ENCODE measurements at regions not wholly inside any gene's neighbourhood (a gene's known extent, or its start where the extent isn't known, plus 50 kb on each side); places are given as distances from the start of the nearest gene placed in this dataset.
"Not testable (repeated sequence)": the region's sequence is repeated elsewhere in the genome, so short reads cannot be mapped to it uniquely, and the experiment has no call there.

DNA sequence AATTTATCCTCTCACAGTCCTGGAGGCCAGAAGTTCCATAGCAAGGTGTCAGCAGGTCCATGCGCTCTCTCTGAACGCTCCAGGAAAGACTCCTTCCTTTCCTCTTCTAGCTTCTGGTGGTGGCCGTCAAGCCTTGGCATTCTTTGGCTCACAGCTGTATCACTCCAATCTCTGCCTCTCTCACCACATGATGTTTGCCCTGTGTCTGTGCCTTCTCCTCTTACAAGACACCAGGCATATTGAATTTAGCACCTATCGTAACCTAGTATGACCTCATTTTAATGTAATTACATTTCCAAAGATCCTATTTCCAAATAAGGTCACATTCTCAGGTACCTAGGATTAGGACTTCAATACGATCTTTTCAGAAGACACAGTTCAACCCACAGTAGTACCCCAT, 428.5 kb downstream of the CD83 start:
- no peak for DNase-seq

DNA sequence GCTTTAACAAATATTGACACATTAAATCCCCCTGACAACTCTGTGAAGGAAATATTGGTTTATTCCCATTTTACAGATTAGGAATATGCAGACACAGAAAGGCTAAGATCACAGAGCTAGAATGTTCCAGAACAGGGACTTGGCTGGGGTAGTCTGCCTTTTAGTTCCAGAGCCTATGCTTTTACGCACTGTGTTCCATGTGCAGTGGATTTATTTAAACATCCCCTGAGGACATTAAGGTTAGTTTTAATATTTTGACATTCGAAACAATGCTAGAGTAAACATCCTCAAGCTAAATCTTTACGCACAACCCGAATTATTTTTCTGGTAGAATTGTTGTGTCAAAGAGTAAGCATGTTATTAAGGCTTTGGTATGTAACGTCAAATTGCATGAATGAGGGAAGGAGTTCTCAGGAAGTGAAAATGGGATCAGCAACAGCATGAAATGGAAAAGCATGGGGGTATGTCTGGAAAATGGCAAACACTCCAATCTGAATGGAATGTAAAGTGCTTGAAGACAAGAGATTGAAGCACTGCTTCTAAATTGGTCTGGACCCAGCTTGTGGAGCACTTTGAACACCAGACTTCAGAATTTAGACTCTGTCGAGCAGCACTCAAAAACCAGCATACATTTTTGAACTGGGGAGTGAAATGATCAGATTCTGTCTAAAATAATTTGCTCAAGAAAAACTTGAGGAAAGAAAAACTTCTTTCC, 429.9 kb downstream of the CD83 start:
- no peak for DNase-seq

DNA sequence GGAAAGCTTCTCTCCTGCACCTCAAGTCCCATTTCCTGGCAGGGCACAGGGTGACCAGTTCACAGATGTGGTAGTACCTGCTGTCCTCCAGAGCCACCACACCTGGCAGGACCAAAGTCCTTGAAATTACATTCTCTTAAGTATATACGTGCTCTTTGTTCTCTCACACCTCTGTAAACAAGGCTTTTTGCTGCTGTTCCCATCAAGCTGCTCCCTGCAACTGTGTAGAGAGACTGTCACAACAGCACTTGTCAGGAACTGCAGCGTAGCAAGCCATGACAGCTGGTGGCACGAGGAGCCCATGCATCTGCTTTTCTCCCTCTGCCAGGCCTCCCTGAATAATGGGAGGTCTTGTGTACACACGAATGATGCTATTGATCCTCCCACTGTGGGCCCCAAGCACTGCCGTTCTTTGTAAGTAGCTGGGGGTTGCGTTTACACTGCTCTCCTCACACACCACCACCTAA, 431.8 kb downstream of the CD83 start:
- DNase-seq, result no peak

DNA sequence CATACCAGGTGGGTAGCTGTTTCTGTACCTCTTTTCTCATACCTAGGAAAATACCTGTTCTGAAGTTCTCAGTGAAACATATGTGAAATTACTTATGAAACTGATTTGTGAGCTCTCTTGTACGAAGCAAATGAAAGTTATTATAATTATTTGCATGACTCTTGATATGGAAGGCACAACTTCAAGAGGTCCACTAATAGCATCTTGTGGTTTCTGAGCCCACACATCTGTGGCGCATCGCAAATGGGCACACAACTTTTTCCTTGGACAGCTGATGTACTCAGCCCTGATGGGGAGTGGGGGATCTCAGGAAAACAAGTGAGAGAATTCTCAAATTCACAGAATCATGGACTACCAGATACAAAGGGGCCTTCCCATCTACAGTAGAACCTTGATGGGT, 432.3 kb downstream of the CD83 start:
- no peak for DNase-seq

DNA sequence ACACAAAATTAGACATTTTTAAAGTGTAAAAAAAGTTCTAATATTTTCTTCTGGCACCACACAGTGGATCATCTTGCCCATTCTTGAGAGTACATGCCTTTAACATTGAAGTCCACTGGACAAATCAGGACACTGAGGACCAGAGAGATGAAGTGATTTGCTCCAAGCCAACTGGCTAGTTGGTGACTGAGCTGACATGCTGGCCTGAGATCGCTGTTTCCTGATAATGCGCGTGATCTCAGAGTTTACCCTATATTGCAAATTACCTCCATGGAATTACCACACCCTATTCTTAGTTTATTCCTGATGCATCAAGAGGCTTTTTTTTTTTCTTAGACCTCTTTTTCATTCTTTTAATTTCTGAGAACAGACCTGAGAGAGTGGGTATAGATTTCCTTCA, 432.8 kb downstream of the CD83 start:
- DNase-seq, result no peak

DNA sequence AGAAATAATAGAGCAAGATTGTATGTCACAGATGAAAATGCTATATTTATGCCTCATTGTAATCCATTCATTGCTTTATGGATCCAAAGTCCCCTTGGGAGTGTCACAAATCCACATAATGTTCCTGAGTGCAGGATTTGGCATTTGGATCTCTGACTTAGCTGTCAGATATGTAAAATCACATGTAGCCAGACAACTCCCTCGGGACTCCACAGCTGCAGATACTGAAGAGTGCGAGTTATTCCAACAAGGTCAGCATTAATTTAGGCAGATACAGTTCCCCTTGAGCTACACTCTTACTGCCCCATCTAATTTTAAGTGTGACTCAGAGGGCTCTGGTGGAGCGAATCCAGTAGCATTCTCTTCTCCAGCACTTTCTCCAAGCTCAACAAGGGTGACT, 433.2 kb downstream of the CD83 start:
- DNase-seq, result no peak

DNA sequence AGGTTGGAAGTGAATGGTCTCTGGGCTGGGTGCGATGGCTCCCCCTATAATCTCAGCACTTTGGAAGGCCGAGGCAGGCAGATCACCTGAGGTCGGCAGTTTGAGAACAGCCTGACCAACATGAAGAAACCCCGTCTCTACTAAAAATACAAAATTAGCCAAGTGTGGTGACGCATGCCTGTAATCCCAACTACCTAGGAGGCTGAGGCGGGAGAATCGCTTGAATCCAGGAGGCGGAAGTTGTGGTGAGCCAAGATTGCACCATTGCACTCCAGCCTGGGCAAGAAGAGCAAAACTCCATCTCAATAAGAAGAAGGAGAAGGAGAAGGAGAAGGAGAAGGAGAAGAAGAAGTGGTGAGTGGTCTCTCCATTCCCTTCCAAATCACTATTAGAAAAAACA, 434.0 kb downstream of the CD83 start:
- DNase-seq, result not testable (repeated sequence)

DNA sequence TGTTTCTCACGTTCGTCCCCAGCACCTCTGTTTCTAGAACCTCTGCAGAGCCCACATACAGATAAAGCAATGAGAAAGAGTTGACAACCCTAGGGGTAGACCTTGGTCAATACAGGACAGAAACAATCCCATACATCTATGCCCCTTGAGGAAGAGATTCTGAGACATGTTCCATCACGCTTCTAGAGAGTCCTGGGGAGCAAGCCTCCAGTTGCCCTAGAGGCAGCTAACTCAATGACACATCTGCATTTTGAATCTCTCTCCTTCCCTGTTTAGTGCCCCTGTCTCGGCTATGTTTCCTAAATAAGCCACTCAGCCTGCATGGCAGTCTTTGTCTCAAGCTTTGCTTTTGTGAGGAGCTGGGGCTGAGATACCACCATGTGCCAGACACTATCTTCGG, 435.3 kb downstream of the CD83 start:
- no peak for DNase-seq

DNA sequence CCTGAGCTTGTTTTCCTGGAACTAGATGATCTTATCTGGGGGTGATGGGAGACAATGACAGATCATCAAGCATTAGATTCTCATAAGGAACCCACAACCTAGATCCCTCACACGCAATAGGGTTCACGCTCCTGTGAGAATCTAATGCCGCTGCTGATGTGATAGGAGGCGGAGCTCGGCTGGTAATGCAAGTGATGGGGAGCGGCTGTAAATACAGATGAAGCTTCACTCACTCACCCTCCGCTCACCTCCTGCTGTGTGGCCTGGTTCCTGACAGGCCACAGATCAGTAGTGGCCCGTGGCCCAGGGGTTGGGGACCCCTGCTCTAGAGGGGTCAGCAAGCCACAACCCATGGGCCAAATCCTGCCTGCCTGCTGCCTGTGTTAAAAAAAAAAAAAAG, 435.9 kb downstream of the CD83 start:
- DNase-seq, result no peak

DNA sequence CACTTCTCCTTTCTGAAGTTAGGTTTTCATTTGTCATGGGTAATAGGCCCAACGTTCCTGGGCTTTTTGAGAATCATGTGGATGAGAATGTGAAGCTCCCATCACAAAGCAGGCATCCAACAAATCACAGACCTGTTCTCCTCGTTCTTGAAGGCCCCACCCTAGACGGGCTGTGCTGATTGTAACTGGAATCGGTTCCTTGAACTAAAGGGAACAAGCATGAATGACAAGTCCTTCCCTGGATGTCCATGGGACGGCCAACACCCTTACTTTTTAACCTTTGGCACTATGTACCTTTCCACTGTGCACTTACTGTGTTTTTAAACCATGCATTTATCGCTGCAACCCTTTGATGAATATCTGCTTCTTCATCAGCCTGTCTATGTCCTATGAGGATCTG, 438.2 kb downstream of the CD83 start:
- DNase-seq, result no peak

DNA sequence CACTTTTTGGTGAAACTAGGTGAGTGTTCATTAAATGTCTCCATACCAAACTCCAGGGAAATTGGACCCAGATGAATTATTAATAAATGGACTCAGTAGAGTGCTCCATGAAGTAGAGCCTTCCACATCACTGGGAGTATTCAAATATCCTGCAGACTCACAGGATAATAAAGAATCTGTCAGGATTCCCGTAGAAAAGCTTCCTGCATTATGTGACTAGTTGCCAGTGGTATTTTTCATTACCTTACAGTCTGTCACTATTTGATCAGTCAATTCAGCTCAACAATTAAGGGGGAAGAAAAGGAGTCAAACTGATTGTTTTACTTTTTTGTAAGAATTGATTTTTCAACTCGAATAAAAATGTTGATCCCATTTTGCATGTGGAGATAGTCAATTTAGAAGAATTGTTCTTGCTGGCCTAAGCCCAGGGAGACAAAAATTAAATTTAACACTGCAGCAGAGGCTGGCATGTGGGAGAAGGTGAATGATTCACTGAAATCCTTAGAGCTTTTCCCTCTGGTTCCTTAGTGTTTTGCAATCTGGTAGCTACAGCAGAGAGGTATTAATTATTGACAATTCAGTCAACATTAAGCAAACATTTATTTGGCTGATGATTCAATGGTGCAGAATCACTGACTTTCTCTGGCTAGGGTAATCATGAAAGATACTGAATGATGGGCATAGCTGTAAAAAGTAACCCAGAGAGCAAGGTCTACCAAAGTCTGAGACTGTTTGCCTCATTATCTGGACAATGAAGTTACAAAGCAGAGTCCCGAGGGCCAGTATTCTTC, 442.4 kb downstream of the CD83 start:
- DNase-seq, result no peak

DNA sequence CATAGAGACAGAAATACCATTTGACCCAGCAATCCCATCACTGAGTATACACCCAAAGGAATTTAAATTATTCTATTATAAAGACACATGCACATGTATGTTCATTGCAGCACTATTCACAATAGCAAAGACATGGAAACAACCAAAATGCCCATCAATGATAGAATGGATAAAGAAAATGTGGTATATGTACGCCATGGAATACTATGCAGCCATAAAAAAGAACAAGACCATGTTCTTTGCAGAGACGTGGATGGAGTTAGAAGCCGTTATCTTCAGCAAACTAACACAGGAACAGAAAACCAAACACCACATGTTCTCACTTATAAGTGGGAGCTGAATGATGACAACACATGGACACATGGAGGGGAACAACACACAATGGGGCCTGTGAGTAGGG, 444.0 kb downstream of the CD83 start:
- DNase-seq, result not testable (repeated sequence)

DNA sequence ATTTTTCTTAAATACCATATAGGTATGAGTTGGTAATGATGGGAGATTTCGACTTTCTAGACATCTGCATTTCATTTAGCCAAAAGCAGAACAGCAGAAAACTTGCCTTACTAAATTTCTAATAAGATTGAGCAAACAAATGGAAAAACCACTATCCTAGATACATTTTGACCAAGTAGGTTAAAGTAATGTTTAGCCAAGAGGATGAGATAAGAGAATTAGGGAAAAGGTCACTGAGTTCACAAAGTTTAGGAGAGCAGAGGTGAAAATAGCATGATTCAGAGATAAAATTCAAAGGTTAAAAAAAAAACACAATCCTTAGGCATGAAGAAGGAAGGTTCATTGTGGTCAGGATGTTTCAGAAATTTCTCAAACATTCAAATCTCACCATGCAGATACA, 450.3 kb downstream of the CD83 start:
- no peak for DNase-seq

DNA sequence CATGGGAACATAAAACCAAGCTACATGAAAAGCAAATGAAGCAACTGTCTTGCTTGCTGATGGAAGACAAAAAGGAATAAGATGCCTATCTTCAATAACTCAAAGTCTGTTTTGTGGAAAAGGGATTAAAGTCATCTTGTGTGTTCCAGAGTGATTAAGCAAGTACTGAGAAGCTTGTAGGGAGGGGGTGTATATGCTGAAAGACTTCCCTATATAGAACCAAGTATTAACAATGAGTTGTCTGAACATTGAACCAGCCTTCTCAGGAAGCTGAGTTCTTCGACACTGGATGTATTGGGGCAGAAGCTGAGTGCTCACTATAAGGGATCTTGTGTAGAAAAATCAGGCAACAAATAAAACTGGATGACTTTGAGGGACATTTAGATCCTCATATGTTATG, 451.8 kb downstream of the CD83 start:
- no peak for DNase-seq

DNA sequence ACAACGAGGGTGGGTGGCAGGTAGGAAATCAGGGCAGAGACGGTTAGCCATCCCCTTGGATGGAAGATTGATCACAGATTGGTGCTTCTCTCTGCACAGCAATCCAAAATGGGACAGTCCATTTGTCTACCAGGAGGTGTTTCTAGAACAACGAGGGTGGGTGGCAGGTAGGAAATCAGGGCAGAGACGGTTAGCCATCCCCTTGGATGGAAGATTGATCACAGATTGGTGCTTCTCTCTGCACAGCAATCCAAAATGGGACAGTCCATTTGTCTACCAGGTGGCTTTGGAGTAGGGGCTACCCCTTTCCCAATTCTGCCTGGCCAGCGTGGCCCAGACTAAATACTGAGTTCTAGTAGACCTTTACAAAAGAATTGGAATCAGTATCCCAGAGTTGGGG, 452.3 kb downstream of the CD83 start:
- not testable (repeated sequence) for DNase-seq

DNA sequence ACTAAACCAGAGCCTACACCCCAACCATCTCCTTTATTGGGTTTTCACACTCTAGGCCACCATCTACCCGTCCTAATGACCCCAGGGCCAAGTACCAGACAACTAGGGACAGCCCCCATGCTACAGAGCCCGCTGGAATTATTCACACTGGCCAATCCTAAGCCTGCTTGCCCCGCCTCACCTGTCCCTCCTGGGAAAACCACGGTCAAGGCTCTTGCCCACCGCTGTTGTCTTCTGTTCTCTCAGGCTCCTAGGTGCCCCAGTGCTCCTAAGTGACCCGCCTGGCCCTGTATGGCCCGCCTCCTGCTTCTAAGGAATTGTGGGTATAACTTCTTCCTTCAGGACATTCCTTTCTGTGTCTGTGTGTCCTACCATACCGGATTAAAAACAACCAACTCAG, 453.4 kb downstream of the CD83 start:
- no peak for DNase-seq

DNA sequence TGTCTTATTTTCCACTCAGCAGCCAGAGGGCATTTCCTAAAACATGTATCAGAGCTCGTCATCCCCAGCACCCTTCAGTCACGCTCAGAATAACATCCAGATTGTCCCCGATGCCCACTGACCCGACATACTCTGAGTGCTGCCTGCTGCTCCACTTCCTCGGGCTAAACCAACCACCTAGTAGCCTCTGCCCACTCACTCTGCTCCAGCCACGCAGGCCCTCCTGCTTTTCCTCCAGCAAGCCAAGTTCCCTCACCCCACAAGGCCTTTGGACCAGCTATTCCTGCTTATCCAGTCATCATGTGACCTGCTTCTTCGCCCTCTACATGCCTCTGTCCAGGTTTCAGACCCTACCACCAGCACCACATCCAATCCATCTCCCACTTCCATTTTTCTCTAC, 454.2 kb downstream of the CD83 start:
- DNase-seq, result no peak

DNA sequence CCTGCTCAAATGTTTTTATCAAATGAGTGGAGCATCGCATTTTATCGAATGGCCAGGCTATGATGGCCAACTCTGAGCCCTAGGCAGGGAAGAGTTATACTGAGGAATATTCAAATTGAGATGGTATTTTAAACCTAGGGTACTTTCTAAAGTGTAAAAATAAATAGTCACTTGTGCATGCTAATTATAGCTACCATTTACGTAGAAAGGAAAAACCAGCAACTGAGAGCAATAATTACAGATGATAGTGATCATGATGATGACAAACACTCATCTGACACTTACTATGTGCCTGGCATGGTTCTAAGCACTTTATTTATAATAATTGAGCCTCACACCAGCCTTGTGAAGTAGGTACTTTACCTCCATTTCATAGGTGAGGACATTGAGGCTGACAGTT, 455.7 kb downstream of the CD83 start:
- no peak for DNase-seq

DNA sequence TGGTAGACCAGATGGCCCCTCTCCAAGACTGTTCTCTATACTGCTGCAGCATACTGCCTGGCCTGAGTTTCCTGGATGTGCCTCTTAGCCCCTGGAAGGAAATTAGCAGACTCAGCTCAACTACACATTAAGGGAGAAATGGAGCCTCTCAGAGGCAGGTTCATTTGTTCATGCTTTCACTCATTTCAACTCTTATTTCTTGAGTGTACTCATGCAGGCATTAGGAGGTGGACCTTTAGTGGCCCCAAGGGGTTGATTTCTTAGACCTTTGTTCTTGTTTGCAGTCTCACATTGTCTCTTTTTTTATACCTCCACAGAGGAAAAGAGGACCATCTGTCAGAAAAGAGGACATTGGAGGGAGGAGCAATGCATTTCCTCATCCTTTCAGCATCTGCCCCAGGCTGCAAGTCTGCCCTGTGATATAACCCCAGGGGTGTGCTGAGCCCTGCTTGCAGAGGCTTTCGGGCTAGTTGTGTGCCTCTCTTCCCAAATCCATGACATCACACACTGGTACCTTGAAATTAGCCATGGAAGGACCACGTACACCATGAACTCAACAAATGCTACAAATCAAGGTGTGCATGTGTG, 456.2 kb downstream of the CD83 start:
- no peak for DNase-seq

DNA sequence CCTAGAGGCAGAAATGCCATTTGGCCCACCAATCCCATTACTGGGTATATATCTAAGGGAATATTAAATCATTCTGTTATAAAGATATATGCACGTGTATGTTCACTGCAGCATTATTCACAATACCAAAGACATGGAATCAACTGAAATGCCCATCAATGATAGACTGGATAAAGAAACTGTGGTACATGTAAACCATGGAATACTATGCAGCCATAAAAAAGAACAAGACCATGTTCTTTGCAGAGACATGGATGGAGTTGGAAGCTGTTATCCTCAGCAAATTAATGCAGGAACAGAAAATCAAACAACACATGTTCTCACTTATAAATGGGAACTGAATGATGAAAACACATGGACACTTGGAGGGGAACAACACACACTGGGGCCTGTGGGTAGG, 458.4 kb downstream of the CD83 start:
- DNase-seq, result no peak

DNA sequence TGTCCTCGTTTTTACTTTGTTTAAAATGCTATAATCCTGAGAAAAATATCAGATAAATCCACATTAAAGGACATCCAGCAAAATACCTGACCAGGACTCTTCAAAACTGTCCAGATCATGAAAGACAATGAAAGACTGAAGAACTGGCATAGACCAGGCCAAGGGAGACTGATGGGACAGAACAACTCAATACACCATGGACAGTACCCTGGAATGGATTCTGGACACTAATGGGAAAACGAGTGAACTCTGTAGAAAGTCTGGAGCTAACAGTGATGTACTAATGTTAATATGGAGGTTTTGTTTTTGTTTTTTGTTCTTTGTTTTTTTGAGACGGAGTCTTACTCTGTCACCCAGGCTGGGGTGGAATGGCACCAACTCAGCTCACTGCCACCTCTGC, 461.4 kb downstream of the CD83 start:
- DNase-seq, result no peak

DNA sequence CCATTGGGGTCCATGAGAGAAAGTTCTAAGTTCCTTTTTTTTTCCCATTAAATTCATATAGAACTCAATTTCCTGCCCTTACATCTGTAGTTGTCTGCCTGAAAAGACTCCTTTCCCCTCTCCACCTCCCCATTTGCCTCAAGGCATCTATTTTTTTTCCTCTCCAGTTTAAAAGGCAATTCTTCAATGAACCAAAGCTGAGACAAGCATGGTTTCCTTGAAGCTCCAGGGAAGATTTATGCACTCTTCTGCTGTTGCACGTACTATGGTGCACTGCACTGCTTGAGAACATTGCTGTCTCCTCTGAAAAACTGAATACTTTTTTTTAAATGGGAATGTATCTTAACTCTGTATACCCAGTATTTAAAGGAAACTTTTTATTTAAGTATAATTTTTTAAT, 465.2 kb downstream of the CD83 start:
- no peak for DNase-seq

DNA sequence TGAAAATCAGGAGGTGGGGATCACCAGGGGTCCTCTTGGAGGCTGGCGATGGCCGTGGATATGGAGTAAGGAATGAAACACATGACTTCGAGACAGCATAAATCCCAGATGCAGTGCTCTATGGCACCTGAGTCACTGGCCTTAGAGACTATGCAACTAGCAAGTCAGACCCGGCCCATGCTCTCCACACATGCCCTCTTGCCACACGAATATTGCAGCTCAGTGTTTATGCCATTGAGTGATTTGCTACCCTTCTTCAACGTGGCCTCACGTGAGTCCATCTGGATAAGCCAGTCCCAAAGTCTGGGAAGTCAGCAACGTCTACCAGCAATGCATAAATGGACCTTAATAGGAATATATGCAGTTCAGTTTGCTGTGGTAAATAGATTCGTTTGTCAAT, 466.3 kb downstream of the CD83 start:
- DNase-seq, result no peak

DNA sequence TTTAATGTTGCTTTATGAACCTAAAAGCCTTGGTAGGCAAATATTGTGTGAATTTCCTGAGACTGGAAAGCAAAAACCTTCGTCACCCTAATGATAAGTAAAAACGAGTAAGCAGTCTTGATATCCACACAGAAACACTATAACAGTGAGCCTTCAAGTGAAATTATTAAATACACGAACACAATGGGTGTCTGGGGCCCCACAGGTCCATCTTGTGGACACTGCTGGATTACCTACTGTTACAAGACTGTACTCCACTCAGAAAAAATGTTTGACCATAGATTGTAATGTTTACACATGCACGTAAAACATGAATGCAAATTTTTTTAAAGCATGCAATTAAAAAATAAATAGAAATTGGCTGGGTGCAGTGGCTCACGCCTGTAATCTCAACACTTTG, 466.9 kb downstream of the CD83 start:
- DNase-seq, result no peak
